ENCODE measurements at regions not wholly inside any gene's neighbourhood (a gene's known extent, or its start where the extent isn't known, plus 50 kb on each side); places are given as distances from the start of the nearest gene placed in this dataset.

DNA sequence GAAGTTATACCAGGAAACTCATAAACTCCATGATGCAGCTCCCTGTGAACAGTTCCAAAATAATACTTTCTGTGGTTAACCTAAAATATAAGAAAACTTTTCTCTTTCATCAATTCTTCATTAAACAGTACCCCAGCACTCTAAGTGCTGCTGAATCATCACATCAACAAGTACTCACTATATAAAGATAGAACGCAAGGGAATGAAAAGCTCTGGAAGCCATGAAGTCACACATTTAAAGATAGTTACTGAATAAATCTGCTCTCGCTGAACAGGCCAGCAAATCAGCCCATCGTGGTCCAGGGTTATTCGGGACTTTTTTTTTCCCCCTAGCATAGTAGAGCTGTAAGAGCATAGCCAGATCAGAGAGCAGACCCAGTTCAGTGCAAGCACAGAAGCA, 254.3 kb downstream of the IPMK start:
- no peak for DNase-seq (ENCODE audit: low read depth)

DNA sequence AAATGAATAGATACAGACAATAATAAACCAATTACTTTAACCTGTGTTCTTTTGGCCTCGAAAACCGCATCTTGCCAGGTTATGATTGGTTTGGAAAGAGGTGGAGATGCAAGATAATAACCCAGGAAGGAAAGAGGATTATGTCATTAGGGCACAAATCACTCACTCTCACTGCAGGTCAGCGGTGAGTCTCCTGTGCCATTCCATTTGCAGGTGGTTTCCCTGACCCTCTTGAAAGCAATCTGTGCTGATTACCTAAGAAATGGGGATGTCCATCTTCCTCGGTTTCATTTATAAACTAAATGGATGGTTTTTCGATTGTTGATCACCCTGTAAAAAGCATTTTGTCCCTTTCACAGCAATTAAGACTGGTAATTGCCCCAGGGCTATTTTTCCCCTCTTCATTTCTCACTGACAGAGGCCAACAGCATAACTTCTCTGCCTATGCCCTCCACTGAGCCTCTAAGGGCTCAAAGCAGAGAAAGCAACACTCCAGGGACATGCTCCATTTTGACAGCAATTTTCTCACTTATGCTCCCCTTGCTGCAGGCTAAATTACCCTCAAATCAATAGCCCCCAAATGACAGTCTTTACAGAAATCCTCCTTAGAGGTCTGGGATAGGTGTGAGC, 257.5 kb downstream of the IPMK start:
- DNase-seq (ENCODE audit: low read depth): no peak

DNA sequence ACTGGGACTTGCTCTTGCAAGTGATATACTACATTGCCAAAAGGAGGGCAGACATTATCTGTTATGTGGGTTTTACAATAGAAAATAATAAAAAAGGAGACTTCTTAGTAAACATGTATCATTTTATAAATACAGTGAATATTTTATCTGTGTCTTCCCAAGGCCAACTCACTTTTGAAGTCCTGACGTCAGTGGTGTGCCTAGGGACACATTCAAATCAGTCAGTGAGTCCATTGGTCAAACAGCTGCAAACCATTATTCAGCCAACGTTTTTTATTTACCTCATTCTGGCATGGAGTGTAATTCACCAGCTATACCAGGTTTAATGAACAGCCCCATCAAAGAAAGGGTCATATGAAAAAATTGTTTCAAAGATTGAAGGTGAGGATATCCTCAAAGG, 263.7 kb downstream of the IPMK start:
- no peak for DNase-seq (ENCODE audit: low read depth)

DNA sequence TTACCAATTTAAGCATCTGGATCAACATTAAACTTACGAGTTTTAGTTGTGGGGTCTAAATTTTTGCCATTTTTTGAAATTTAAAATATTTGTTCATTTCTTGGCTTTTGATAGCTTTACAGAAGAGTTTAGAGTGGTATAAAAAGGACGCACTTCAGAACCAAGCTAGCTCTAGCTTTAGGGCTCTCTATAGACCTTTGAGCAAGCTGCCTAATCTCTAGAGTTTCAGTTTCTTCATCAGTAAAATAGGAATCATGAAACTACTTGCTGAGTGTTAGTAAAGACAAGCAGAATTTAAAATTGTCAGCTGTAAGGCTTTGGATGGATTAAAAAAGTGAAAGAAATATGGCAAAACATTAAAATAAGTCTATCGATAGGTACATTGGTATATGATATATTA, 266.5 kb downstream of the IPMK start:
- no peak for DNase-seq (ENCODE audit: low read depth)

DNA sequence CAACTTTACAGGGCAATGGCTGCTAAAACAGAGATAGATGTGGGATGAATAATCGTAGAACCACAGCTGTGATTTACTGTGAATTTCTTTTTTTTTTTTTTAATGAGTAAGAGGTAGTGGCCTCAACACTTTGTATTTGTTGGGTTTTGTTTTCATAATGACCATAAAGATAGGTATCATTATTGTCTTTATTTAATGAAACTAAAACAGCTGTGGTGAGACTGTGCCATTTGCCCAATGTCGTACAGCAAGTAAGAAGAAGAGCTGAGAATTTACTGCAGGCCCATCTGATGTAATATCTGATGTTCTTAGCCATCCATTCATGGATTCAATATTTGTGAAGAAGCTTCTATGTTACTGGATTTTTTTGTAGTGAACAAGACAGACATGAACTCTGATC, 271.2 kb downstream of the IPMK start:
- DNase-seq (ENCODE audit: low read depth): no peak

DNA sequence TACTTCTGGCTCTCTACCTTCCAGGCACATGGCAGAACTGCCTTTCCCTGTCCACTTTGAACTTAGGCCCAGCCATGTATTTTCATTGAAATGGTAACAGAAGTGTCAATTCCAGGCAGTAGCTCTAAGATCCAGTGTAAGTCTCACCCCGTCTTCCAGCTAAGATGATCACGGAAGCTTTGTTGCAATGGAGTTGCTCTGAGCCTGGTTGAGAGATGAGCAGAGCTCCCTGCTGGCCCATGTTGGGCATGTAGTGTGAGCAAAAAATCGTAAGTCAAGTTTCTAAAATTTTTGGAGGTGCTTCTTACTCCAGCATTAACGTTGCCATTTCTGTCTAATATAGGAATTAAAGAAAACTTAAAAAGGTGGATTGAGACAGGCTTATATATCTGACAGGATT, 274.4 kb downstream of the IPMK start:
- no peak for DNase-seq (ENCODE audit: low read depth)

- peak; percentile 96 for DNase-seq (ENCODE audit: low read depth)
These were observed 275.2 kb downstream of the IPMK start for GRCh38 chr10:57992321-57993077.

DNA sequence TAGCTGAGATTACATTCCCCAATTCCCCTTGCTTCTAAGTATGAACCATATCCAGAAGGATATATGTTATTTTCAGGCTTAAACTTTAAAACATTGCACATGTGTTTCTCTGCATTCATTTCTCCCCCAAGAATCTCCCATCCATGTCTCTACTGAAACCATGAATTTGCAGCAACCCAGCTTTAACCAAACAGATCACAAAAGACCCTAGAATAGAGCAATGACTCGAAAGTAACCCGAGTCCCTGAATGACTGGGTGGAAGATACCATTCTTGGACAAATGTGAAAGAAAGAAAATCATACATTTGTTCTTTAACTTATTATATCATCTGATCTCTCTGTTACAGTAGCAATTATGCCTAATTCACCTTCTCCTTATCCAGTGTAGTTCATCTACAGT, 278.7 kb downstream of the IPMK start:
- DNase-seq (ENCODE audit: low read depth): no peak

DNA sequence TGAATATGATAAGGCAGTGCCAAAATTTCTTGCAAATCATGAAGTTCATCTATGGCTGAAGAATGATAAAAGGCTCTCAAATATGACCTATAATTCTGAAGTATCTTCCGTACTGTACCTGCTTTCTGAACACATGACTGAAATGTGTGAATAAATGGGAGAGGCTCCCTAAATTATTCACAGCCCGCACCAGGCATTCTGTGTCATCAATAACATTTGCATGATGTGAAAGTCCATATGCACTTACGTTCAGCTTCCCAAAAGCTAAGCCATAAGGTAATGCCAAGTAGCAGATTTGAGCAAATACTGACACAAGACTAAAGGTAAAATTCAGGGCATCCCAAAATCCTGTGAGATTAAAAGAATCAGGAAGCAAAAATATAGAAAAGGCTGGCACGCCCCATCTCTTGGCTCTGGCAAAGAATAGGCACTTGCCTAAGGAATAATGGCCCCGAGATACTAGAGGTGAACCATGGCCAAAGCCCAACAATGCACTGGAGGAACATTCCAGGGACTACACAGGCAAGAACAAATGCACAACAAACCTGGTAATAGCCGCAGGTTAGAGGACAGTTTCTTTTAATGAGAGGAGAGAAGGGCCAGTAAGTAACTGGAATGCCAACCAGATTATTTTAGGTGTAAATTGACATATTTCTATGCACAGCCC, 280.5 kb downstream of the IPMK start:
- no peak for DNase-seq (ENCODE audit: low read depth)

- no peak for DNase-seq (ENCODE audit: low read depth)
These were observed 281.3 kb downstream of the IPMK start for GRCh38 chr10:57986422-57986821.

DNA sequence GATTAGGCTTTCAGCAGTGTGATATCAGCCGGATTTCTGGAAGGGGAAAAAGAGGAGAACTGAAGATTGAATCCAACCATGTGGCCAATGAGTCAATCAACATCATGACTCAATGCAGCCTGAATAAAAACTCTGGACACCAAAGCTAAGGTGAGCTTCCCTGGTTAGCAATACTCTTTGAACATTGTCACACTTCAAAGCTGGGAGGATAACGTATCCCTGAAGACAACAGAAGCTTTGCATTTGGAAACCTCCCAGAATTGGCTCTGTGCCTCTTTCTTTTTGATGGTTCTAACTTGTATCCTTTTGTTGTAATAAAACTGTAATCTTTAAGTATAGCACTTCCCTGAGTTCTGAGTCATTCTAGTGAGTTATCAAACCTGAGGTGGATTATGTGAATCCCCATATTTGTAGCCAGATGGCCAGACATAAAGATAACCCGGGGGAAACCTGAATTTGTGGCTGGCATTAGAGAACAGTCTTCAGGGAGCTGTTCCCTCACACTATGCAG, 284.4 kb downstream of the IPMK start:
- DNase-seq (ENCODE audit: low read depth): peak; percentile 52

GRCh38 chr10:57982091-57982490, 285.6 kb downstream of the IPMK start:
- DNase-seq (ENCODE audit: low read depth): no peak

- peak; percentile 59 for DNase-seq (ENCODE audit: low read depth)
These were observed 287.7 kb downstream of the IPMK start for GRCh38 chr10:57979956-57980355.

DNA sequence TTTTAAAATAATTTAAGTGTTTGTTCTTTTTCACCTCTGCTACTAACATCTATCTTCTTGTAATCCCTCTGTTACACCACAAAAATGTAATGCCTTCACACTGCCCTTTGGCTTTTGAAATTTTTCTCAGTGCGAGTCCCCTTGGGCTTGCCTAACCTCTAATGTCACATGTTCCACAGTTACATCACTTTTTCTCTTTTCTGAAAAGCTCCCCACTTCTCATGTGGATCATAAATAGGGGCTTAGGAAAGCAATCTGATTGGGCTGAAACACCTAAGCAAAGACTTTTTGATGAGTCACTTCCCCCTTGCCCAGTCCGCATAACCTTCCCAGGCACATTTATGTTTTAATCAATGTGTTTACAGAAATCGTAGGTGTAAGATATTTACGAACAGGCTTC, 288.2 kb downstream of the IPMK start:
- DNase-seq (ENCODE audit: low read depth): peak; percentile 60

GRCh38 chr10:57977262-57977661, 290.4 kb downstream of the IPMK start:
- no peak for DNase-seq (ENCODE audit: low read depth)

DNA sequence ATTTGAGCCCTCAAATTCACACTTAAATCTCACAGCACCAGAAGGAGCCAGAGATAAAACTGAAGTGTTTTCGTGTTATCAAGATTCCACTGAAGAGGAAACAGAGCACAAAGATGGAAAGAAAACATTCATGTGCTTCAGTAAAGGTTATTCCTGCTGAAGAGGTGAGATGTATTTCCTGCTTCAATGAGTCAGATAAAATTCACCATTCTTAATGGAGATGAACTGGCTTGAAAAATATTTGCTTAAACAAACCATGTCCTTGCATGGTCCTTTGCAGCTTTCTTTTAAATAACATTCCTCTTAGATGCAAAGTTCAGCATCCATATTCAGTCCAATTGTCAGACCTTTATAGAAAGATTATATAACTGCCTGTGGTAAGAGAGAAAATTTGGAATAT, 294.2 kb downstream of the IPMK start:
- peak; percentile 61 for DNase-seq (ENCODE audit: low read depth)

GRCh38 chr10:57972783-57973182, 294.9 kb downstream of the IPMK start:
- no peak for DNase-seq (ENCODE audit: low read depth)

- DNase-seq (ENCODE audit: low read depth): no peak
These were observed 299.2 kb downstream of the IPMK start for GRCh38 chr10:57968328-57969016.

GRCh38 chr10:57964351-57964750, 303.3 kb downstream of the IPMK start:
- peak; percentile 81 for DNase-seq (ENCODE audit: low read depth)

DNA sequence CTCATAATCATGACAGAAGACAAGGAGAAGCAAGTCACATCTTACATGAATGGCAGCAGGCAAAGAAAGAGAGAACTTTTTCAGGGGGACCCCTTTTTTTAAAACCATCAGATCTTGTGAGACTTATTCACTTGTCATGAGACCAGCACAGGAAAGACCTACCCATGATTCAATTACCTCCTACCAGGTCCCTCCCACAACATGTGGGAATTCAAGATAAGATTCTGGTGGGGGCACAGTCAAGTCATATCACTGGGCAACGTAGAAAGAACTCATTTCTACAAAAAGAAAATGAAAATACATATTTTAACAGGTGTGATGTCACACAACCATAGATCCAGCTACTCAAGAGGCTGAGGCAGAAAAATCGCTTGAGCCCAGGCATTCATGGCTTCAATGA, 304.1 kb downstream of the IPMK start:
- DNase-seq (ENCODE audit: low read depth): no peak

- no peak for DNase-seq (ENCODE audit: low read depth)
These were observed 304.9 kb downstream of the IPMK start for GRCh38 chr10:57962839-57963238.

DNA sequence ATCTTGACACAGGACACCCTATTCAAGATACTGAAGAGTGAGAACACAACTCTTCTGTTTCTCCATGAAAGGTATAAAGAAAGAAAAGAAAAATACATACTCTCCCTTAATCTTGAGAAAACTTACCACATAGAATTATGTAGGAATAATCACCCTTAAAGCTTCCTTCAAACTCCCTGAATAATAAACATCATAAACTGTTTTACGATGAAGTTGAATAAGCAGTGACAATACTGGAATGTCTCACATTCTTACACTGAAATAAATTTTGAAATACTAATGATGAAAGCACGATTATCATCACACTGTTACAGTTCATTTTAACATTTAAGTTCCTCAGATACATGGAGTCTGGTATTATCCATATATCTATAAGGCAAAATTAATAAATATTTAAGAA, 306.2 kb downstream of the IPMK start:
- no peak for DNase-seq (ENCODE audit: low read depth)
